ENCODE measurements at regions not wholly inside any gene's neighbourhood (a gene's known extent, or its start where the extent isn't known, plus 50 kb on each side); places are given as distances from the start of the nearest gene placed in this dataset.

DNA sequence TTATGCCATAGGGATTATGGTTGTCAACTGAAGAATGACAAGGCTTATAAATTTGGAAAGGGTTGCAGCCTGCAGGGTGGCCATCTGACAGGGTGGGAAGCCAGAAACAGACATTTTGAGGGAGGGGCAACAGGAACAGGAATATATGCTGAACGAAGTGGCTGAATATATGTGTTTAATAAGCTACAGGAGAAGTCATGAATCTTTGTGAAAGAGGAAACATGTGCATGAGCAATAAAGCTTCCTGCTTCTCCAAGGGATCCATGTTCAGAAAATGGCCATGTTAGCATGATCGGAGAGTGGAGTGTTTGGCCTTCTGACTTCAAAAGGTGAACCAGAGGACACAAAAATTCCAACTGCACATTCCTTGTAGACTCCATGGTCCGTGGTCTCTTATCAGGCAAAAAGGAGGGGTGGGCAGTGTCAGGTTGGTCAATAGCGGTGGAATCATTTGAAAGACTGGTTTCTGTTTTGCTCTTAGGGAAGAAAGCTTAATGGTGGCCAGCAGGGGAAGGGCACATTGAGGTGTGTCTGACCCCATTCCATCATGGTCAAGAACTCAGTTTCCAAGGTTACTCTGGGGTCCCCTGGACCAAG lies 144.1 kb downstream of the SOCS6 start:
- H3K4me2 ChIP-seq (replicated peaks; ENCODE audit: extremely low read depth, low read length, poor library complexity, severe bottlenecking): peak overlapping the region; percentile 13
- peaks cover 0 to 5% of the 10 kb centered on the region in 2 donors for H3K9me3 ChIP-seq (replicated peaks in 1 of 2; ENCODE audit: control insufficient read depth in 1 of 2, insufficient read depth in 1 of 2, low read length in 2 of 2)
- no peak overlapping the region for H3K9ac ChIP-seq (ENCODE audit: insufficient read depth, low read length, poor library complexity, severe bottlenecking)
- intact Hi-C loops (cut with micrococcal nuclease): loop anchor here (5.0 kb wide), 2 partner anchors 146 to 226 kb away; partner anchors contain the start of genes RTTN (in 2 of the 2) and SOCS6 (in 1 of the 2)
- peak overlapping the region in 1 of 2 donors; percentile 62 for H3K27ac ChIP-seq (ENCODE audit: low read depth in 1 of 2, low read length in 2 of 2)
- TF ChIP-seq CTCF (IDR thresholded peaks at IDR 0.05): no peak
- Mint-ChIP-seq H3K4me1 (peaks cover 23% of the 10 kb centered on the region), H3K27me3 (ENCODE audit: low read depth in 3 of 3) (peaks cover 0 to 2% (median 0%) of the 10 kb centered on the region in 3 donors), H3K9me3 (peaks cover 0 to 7% (median 0%) of the 10 kb centered on the region in 7 donors), H3K36me3 (no peaks in the 10 kb centered on the region), H3K4me3 (peak overlapping the region in 1 of 2 donors; percentile 38), H3K27ac (peak overlapping the region; percentile 44 to 91 (median 75))
- H3K4me3 ChIP-seq (replicated peaks in 1 of 3; ENCODE audit: low read depth in 2 of 3, low read length in 3 of 3): peak overlapping the region in 1 of 3 experiments; percentile 11
- no peaks in the 10 kb centered on the region for H3K36me3 ChIP-seq (replicated peaks in 1 of 2; ENCODE audit: control insufficient read depth in 1 of 2, insufficient read depth in 2 of 2, low read length in 2 of 2)
- 58% methylated on average over 3 of the region's 4 CpGs for WGBS (ENCODE audit: insufficient coverage)
- no peaks in the 10 kb centered on the region for H3K79me2 ChIP-seq (ENCODE audit: insufficient read depth, low read length)
- H3K27me3 ChIP-seq (ENCODE audit: control insufficient read depth in 2 of 2, insufficient read depth in 2 of 2, low read length in 2 of 2): no peaks in the 10 kb centered on the region
- H2AFZ ChIP-seq (ENCODE audit: insufficient read depth, low read depth, low read length, poor library complexity, severe bottlenecking): peak overlapping the region; percentile 54
- peak in 1 of 3 donors; percentile 32 for DNase-seq
- H3K4me1 ChIP-seq (ENCODE audit: control insufficient read depth in 1 of 2, insufficient read depth in 2 of 2, low read length in 2 of 2): peaks cover 10 to 23% of the 10 kb centered on the region in 2 donors
- no peaks in the 10 kb centered on the region for H4K20me1 ChIP-seq (ENCODE audit: insufficient read depth, low read length)

DNA sequence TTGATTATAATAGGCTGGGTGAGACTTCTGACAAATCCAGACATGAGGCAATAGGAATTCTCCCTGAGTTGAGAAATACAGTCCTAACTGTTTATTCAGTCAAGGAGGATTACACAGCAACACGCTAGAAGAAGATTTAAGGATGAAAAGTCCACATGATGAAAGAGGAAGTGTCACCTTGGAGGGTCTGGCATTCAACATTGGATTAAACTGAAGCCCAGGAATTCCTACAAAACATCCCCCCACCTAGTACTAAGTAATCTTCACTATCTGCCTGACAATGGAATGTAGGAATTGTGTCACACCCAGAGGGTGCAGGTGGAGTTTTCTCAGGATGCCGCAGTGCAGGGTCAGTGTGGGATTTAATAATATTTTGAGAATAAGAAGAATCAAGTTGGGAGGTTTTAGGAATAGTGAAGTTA lies 142.4 kb downstream of the SOCS6 start:
- peak overlapping the region in 3 of 7 donors; percentile 46 to 90 (median 81) for H3K27ac Mint-ChIP-seq
- peaks cover 0 to 5% of the 10 kb centered on the region in 2 donors for H3K9me3 ChIP-seq (replicated peaks in 1 of 2; ENCODE audit: control insufficient read depth in 1 of 2, insufficient read depth in 1 of 2, low read length in 2 of 2)
- no peak overlapping the region for H3K27ac ChIP-seq (ENCODE audit: low read depth in 1 of 2, low read length in 2 of 2)
- peaks cover 0 to 7% (median 0%) of the 10 kb centered on the region in 7 donors for H3K9me3 Mint-ChIP-seq
- H3K36me3 ChIP-seq (replicated peaks in 1 of 2; ENCODE audit: control insufficient read depth in 1 of 2, insufficient read depth in 2 of 2, low read length in 2 of 2): no peaks in the 10 kb centered on the region
- no peak overlapping the region for H3K9ac ChIP-seq (ENCODE audit: insufficient read depth, low read length, poor library complexity, severe bottlenecking)
- H3K4me1 ChIP-seq (ENCODE audit: control insufficient read depth in 1 of 2, insufficient read depth in 2 of 2, low read length in 2 of 2): peaks cover 10 to 23% of the 10 kb centered on the region in 2 donors
- H3K4me3 Mint-ChIP-seq: no peak overlapping the region
- peak in 2 of 3 donors; percentile 44 to 51 for DNase-seq
- no peak overlapping the region for H2AFZ ChIP-seq (ENCODE audit: insufficient read depth, low read depth, low read length, poor library complexity, severe bottlenecking)
- H3K27me3 Mint-ChIP-seq (ENCODE audit: low read depth in 3 of 3): no peaks in the 10 kb centered on the region
- H3K27me3 ChIP-seq (ENCODE audit: control insufficient read depth in 2 of 2, insufficient read depth in 2 of 2, low read length in 2 of 2): no peaks in the 10 kb centered on the region
- WGBS (ENCODE audit: insufficient coverage): no CpG with 5 or more reads among the region's 2 CpGs
- H3K4me2 ChIP-seq (replicated peaks; ENCODE audit: extremely low read depth, low read length, poor library complexity, severe bottlenecking): no peak overlapping the region
- intact Hi-C loops (cut with micrococcal nuclease): loop anchor here (5.0 kb wide), 2 partner anchors 144 to 224 kb away; partner anchors contain the start of genes RTTN (in 2 of the 2) and SOCS6 (in 1 of the 2)
- H4K20me1 ChIP-seq (ENCODE audit: insufficient read depth, low read length): no peaks in the 10 kb centered on the region
- no peak for TF ChIP-seq CTCF (IDR thresholded peaks at IDR 0.05)
- H3K4me3 ChIP-seq (replicated peaks in 1 of 3; ENCODE audit: low read depth in 2 of 3, low read length in 3 of 3): no peak overlapping the region
- no peaks in the 10 kb centered on the region for H3K79me2 ChIP-seq (ENCODE audit: insufficient read depth, low read length)
- no peaks in the 10 kb centered on the region for H3K36me3 Mint-ChIP-seq
- peaks cover 23% of the 10 kb centered on the region for H3K4me1 Mint-ChIP-seq

Data from CD14-positive monocyte (primary cell).